ENCODE measurements at regions not wholly inside any gene's neighbourhood (a gene's known extent, or its start where the extent isn't known, plus 50 kb on each side); places are given as distances from the start of the nearest gene placed in this dataset.

DNA sequence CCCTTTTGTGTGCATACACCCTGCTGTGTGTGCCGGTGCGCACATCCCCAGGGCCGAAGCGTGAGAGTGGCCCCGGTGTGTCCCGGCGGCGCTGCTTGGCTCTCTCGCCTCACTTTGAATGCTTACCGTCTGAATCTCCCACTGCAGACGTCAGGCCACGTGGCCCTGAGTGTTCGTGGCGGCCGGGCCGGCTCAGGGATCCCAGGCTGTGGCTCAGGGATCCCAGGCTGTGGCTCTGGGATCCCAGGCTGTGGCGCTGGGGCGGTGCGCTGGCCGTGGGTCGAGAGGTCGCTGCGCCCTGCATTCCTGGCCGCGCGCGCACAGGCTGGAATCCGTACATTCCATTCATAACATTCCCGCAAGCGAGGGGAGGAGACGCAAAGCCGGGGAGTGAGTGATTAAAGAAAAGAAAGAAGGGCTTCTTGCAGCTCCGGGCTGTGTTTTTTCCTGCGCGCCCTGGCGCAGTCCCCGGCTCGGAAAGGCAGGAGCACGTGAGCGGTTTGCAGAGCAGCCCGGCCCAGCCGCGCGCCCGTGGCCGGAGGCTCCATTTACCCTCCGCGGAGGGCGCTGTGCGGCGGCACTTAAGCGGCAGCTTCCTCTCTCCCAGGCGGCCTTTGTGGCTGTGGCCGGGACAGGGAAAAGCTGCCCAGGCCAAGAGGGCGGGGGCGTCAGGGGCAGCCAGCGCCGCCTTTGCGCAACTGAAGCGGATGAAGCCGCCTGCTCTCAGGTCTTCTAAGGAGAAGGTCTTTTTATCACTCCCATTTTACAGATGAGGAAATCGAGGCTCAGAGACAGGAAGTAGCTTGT is 87.0 kb upstream of the ALDH1L1 start:
- TF ChIP-seq TAF1 (conservative IDR thresholded peaks at IDR 0.05) (peak; percentile 79), CTCF (IDR thresholded peaks at IDR 0.05; ENCODE audit: low read depth, low read length, missing input control) (peak; percentile 15), SP1 (IDR thresholded peaks at IDR 0.05) (peak; percentile 82), FOXA1 (IDR thresholded peaks at IDR 0.05) (no peak), RAD21 (IDR thresholded peaks at IDR 0.05) (peak; percentile 70)
- TF ChIP-seq, protein P1, sequence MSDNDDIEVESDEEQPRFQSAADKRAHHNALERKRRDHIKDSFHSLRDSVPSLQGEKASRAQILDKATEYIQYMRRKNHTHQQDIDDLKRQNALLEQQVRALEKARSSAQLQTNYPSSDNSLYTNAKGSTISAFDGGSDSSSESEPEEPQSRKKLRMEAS (IDR thresholded peaks at IDR 0.05): peak; percentile 79
